Left ventricle myocardium inferior (tissue), 1 donor: ENCODE measurements at regions not wholly inside any gene's neighbourhood (a gene's known extent, or its start where the extent isn't known, plus 50 kb on each side); places are given as distances from the start of the nearest gene placed in this dataset.
"Not testable (repeated sequence)": the region's sequence is repeated elsewhere in the genome, so short reads cannot be mapped to it uniquely, and the experiment has no call there.

ENCODE experiments used
- DNase-seq: peaks from one replicate; pipeline ENCODE4 v3.0.0-alpha.2; 2020
- H3K27ac ChIP-seq: fragments of 200-600 bp; replicated peaks from 2 replicates; pipeline ENCODE4 v1.8.0; 2021
- H3K27me3 ChIP-seq: fragments of 200-600 bp; 2 replicates; pipeline ENCODE4 v1.8.0; 2021; ENCODE audit warnings: low read depth
- H3K36me3 ChIP-seq: fragments of 200-600 bp; 2 replicates; pipeline ENCODE4 v1.8.0; 2021
- H3K4me1 ChIP-seq: fragments of 200-600 bp; 2 replicates; pipeline ENCODE4 v1.8.0; 2021
- H3K4me3 ChIP-seq: fragments of 200-600 bp; 2 replicates; pipeline ENCODE4 v1.8.0; 2021; ENCODE audit warnings: mild to moderate bottlenecking, moderate library complexity
- H3K9me3 ChIP-seq: fragments of 200-600 bp; replicated peaks from 2 replicates; pipeline ENCODE4 v1.8.0; 2021
- CTCF ChIP-seq: fragments of 200-600 bp; IDR thresholded peaks from 2 replicates; pipeline ENCODE4 v1.8.0; 2021; ENCODE audit warnings: antibody characterized with exemption, mild to moderate bottlenecking, borderline replicate concordance
- intact Hi-C: fragments of 100-400 bp; cut with micrococcal nuclease; formaldehyde crosslinking; loops from one replicate; pipeline ENCODE4 v1.11.0; 2022
- donor health status: DM: no; HTN: yes; CAD: no; lungs with severe emphysema.

GRCh38 chr2:204144492-204144891 is 207.9 kb downstream of the ICOS start:
- no peak for TF ChIP-seq CTCF
- intact Hi-C loops: no loop called here

GRCh38 chr2:204145263-204145751 is 208.7 kb downstream of the ICOS start:
- peak overlapping the region; percentile 63 for H3K4me3 ChIP-seq
- no peaks in the 10 kb centered on the region for H3K36me3 ChIP-seq
- H3K27me3 ChIP-seq: no peaks in the 10 kb centered on the region
- DNase-seq: peak; percentile 74
- H3K4me1 ChIP-seq: peaks cover 6% of the 10 kb centered on the region
- H3K9me3 ChIP-seq: no peaks in the 10 kb centered on the region
- intact Hi-C loops: no loop called here
- H3K27ac ChIP-seq: peak overlapping the region; percentile 54
- peak; percentile 97 for TF ChIP-seq CTCF

More at GRCh38 chr2:204144492-204144891, 207.9 kb downstream of the ICOS start:
- Histone ChIP-seq H3K4me3 (no peak overlapping the region), H3K27me3 (no peaks in the 10 kb centered on the region), H3K36me3 (no peaks in the 10 kb centered on the region), H3K9me3 (no peaks in the 10 kb centered on the region), H3K4me1 (peaks cover 6% of the 10 kb centered on the region), H3K27ac (no peak overlapping the region)
- no peak for DNase-seq

- DNase-seq: no peak
- no peak for TF ChIP-seq CTCF
- Histone ChIP-seq H3K36me3 (no peaks in the 10 kb centered on the region), H3K27ac (peak overlapping the region; percentile 54), H3K4me3 (peak overlapping the region; percentile 63), H3K27me3 (no peaks in the 10 kb centered on the region), H3K4me1 (peaks cover 6% of the 10 kb centered on the region), H3K9me3 (no peaks in the 10 kb centered on the region)
- intact Hi-C loops: no loop called here
These were observed 209.2 kb downstream of the ICOS start for GRCh38 chr2:204145791-204146190.

GRCh38 chr2:204147040-204147439 is 210.5 kb downstream of the ICOS start:
- intact Hi-C loops, H3K9me3 ChIP-seq, DNase-seq, H3K4me1 ChIP-seq, H3K27me3 ChIP-seq, H3K27ac ChIP-seq, H3K4me3 ChIP-seq, H3K36me3 ChIP-seq: not testable (repeated sequence)

GRCh38 chr2:204150721-204151120 is 214.2 kb downstream of the ICOS start:
- H3K4me1 ChIP-seq: peaks cover 20% of the 10 kb centered on the region
- no peak for DNase-seq
- no peaks in the 10 kb centered on the region for H3K9me3 ChIP-seq
- no peak overlapping the region for H3K27ac ChIP-seq
- H3K27me3 ChIP-seq: no peaks in the 10 kb centered on the region
- no peak for TF ChIP-seq CTCF
- no peak overlapping the region for H3K4me3 ChIP-seq
- H3K36me3 ChIP-seq: no peaks in the 10 kb centered on the region
- intact Hi-C loops: no loop called here

- no peak for DNase-seq
- Histone ChIP-seq H3K4me1 (peaks cover 14% of the 10 kb centered on the region), H3K27me3 (no peaks in the 10 kb centered on the region), H3K36me3 (no peaks in the 10 kb centered on the region), H3K27ac (no peak overlapping the region), H3K9me3 (peaks cover 5% of the 10 kb centered on the region), H3K4me3 (no peak overlapping the region)
- intact Hi-C loops: no loop called here
- no peak for TF ChIP-seq CTCF
These were observed 216.1 kb downstream of the ICOS start for GRCh38 chr2:204152616-204153015.
